Type B pancreatic cell (in vitro differentiated cells): ENCODE measurements at regions not wholly inside any gene's neighbourhood (a gene's known extent, or its start where the extent isn't known, plus 50 kb on each side); places are given as distances from the start of the nearest gene placed in this dataset.

Source experiments
- DNase-seq: peaks from one replicate; pipeline ENCODE4 v3.0.0; 2021; ENCODE audit warnings: mixed read lengths; ENCODE audit not compliant: unreplicated experiment; ENCODE audit errors: extremely low spot score
- H3K27ac Mint-ChIP-seq: 2 replicates; pipeline ENCODE4 v1.8.0; 2021; ENCODE audit warnings: mild to moderate bottlenecking, mixed read lengths
- H3K27me3 Mint-ChIP-seq: 2 replicates; pipeline ENCODE4 v1.8.0; 2021; ENCODE audit warnings: mixed read lengths
- H3K36me3 Mint-ChIP-seq: 2 replicates; pipeline ENCODE4 v1.8.0; 2021; ENCODE audit warnings: mixed read lengths
- H3K4me1 Mint-ChIP-seq: one replicate; pipeline ENCODE4 v1.8.0; 2021; ENCODE audit warnings: mixed read lengths; ENCODE audit not compliant: unreplicated experiment
- H3K4me3 Mint-ChIP-seq: 2 replicates; pipeline ENCODE4 v1.8.0; 2021; ENCODE audit warnings: mild to moderate bottlenecking, mixed read lengths
- H3K9me3 Mint-ChIP-seq: 2 replicates; pipeline ENCODE4 v1.8.0; 2021; ENCODE audit warnings: mixed read lengths
- CTCF ChIP-seq: fragments of 200-600 bp; sonication (generic); conservative IDR thresholded peaks from 2 replicates; pipeline ENCODE4 v1.5.0; 2021; ENCODE audit warnings: antibody characterized with exemption, mild to moderate bottlenecking

GRCh38 chr6:62711750-62712149 is 425.7 kb upstream of the KHDRBS2 start:
- H3K4me3 Mint-ChIP-seq: no peak overlapping the region
- no peaks in the 10 kb centered on the region for H3K9me3 Mint-ChIP-seq
- no peak overlapping the region for H3K27ac Mint-ChIP-seq
- no peak for DNase-seq
- no peaks in the 10 kb centered on the region for H3K4me1 Mint-ChIP-seq
- H3K36me3 Mint-ChIP-seq: no peaks in the 10 kb centered on the region
- no peak for TF ChIP-seq CTCF
- no peaks in the 10 kb centered on the region for H3K27me3 Mint-ChIP-seq

GRCh38 chr6:62707914-62708313 is 421.9 kb upstream of the KHDRBS2 start:
- Mint-ChIP-seq H3K4me1 (no peaks in the 10 kb centered on the region), H3K9me3 (no peaks in the 10 kb centered on the region), H3K36me3 (no peaks in the 10 kb centered on the region), H3K27me3 (no peaks in the 10 kb centered on the region), H3K4me3 (no peak overlapping the region), H3K27ac (no peak overlapping the region)
- no peak for DNase-seq
- TF ChIP-seq CTCF: no peak

GRCh38 chr6:62707156-62707555 is 421.1 kb upstream of the KHDRBS2 start:
- Mint-ChIP-seq H3K36me3 (no peaks in the 10 kb centered on the region), H3K4me3 (no peak overlapping the region), H3K27me3 (no peaks in the 10 kb centered on the region), H3K4me1 (no peaks in the 10 kb centered on the region), H3K27ac (no peak overlapping the region), H3K9me3 (no peaks in the 10 kb centered on the region)
- DNase-seq: no peak
- no peak for TF ChIP-seq CTCF

- Mint-ChIP-seq H3K4me1 (no peaks in the 10 kb centered on the region), H3K4me3 (no peak overlapping the region), H3K27ac (no peak overlapping the region), H3K36me3 (no peaks in the 10 kb centered on the region), H3K27me3 (no peaks in the 10 kb centered on the region), H3K9me3 (no peaks in the 10 kb centered on the region)
- no peak for TF ChIP-seq CTCF
- no peak for DNase-seq
Observed at GRCh38 chr6:62683063-62683462, 397.0 kb upstream of the KHDRBS2 start.

- H3K4me1 Mint-ChIP-seq: no peaks in the 10 kb centered on the region
- H3K27ac Mint-ChIP-seq: no peak overlapping the region
- TF ChIP-seq CTCF: no peak
- no peaks in the 10 kb centered on the region for H3K36me3 Mint-ChIP-seq
- no peaks in the 10 kb centered on the region for H3K9me3 Mint-ChIP-seq
- no peak overlapping the region for H3K4me3 Mint-ChIP-seq
- H3K27me3 Mint-ChIP-seq: no peaks in the 10 kb centered on the region
- no peak for DNase-seq
Observed at GRCh38 chr6:62681108-62681507, 395.1 kb upstream of the KHDRBS2 start.

- no peaks in the 10 kb centered on the region for H3K9me3 Mint-ChIP-seq
- H3K27ac Mint-ChIP-seq: no peak overlapping the region
Observed at GRCh38 chr6:62672989-62673388, 387.0 kb upstream of the KHDRBS2 start.

More at GRCh38 chr6:62672989-62673388, 387.0 kb upstream of the KHDRBS2 start:
- Mint-ChIP-seq H3K36me3 (no peaks in the 10 kb centered on the region), H3K4me1 (no peaks in the 10 kb centered on the region), H3K27me3 (no peaks in the 10 kb centered on the region), H3K4me3 (no peak overlapping the region)
- no peak for TF ChIP-seq CTCF
- no peak for DNase-seq
